Stomach (tissue), 8 donors: ENCODE measurements at regions not wholly inside any gene's neighbourhood (a gene's known extent, or its start where the extent isn't known, plus 50 kb on each side); places are given as distances from the start of the nearest gene placed in this dataset.

Experiments used
- DNase-seq, 2 donors: peaks; one replicate each; pipeline versions ENCODE4 v3.0.0 to v3.0.0-alpha.2; 2013 to 2019
- H3K27ac ChIP-seq, 5 donors: fragments of 200-600 bp in 4 of 5; sonication (generic) in 4 of 5; one replicate each; pipeline ENCODE4 v1.5.1; 2013 to 2019; ENCODE audit warnings: mild to moderate bottlenecking in 1 of 5, moderate library complexity in 1 of 5
- H3K27me3 ChIP-seq, 3 donors: fragments of 200-600 bp; sonication (generic); one replicate each; pipeline ENCODE4 v1.5.1; 2017 to 2019; ENCODE audit warnings: mixed run types in 1 of 3
- H3K36me3 ChIP-seq, 4 donors: fragments of 200-600 bp; sonication (generic); 1 replicate in 3 of 4; 2 replicates in 1 of 4; pipeline ENCODE4 v1.5.1; 2016 to 2019
- H3K4me1 ChIP-seq, 4 donors: fragments of 200-600 bp; sonication (generic); one replicate each; pipeline ENCODE4 v1.5.1; 2016 to 2019
- H3K4me3 ChIP-seq, 4 donors: fragments of 200-600 bp; sonication (generic) in 3 of 4; one replicate each; pipeline ENCODE4 v1.5.1; 2016 to 2019; ENCODE audit warnings: mild to moderate bottlenecking in 1 of 4
- H3K9me3 ChIP-seq, 4 donors: fragments of 200-600 bp; sonication (generic); one replicate each; pipeline ENCODE4 v1.5.1; 2016 to 2019
- EP300 ChIP-seq: sonication (generic); formaldehyde crosslinking; IDR thresholded peaks from one replicate; pipeline ENCODE4 v1.6.1; 2017; ENCODE audit warnings: antibody characterized with exemption
- POLR2A ChIP-seq, 4 donors: fragments of 450-650 bp; IDR thresholded peaks; one replicate each; pipeline ENCODE4 v1.6.1; 2016; ENCODE audit warnings: antibody characterized with exemption in 4 of 4, control low read depth in 2 of 4, mild to moderate bottlenecking in 1 of 4, moderate library complexity in 1 of 4
- POLR2AphosphoS5 ChIP-seq, 3 donors: sonication (generic); formaldehyde crosslinking; IDR thresholded peaks; one replicate each; pipeline ENCODE4 v1.6.1; 2016; ENCODE audit warnings: antibody characterized with exemption in 3 of 3
- WGBS, 5 donors: extraction: QIAGEN DNeasy Blood & Tissue Kit in 3 of 5; methylation state at CpG; one replicate each; pipeline versions ENCODE4 v1.1.5 to v1.1.7; 2013 to 2018; 5-methylcytosine and 5-hydroxymethylcytosine counted together
- intact Hi-C: fragments of 100-400 bp; cut with DNase I; formaldehyde crosslinking; loops from one replicate; pipeline ENCODE4 v1.15.1; 2023; ENCODE audit warnings: low total_unique reads
- TF ChIP-seq, protein P1 (sequence below), 7 experiments: fragments of 450-650 bp in 4 of 7; fragments of 200-600 bp in 3 of 7; sonication (generic) in 3 of 7; IDR thresholded peaks; one replicate each; pipeline ENCODE4 v1.5.1; 2016 to 2019; ENCODE audit warnings: antibody characterized with exemption in 7 of 7, control low read depth in 2 of 7, mild to moderate bottlenecking in 1 of 7
- donor health status: healthy with polysubstance abuse.
- donor health status: Bipolar disorder and iron deficiency.
- donor health status: healthy.

DNA sequence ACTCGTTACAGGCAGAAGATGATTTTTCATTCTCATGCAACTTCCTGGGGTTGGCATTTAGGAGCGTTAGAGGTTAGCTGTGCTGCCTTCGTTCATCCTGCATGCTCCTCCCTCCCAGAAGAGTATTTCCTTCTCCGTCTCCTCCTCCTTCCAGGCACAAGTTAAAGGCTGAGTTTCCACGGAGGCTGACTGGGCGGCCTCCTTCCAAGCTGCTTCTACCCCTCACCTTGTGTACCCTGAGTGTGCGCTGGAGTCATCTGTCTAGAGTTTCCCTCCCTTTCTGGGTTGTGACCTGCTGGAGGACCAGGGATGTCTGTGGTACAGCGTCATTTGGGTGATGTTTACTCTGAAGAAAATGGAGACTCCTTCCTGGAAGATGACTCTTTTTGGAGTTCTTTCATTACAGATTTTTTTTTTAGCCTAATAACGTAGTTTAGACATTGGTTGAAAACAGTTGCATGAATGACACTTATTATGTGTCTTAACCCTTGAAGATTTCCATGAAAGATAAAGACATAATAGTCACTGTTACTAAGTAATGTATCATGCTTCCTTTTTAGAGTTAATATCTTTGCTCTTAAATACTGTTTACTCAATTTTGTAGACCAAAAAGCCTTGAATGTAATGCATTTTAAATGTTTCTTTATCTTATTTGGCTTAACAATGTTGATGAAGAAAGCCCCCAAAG, 146.9 kb downstream of the TENT4A start:
- intact Hi-C loops, result no loop called here
- Histone ChIP-seq H3K27me3 (no peaks in the 10 kb centered on the region), H3K4me3 (no peak overlapping the region), H3K9me3 (peaks cover 0 to 19% (median 10%) of the 10 kb centered on the region in 4 donors), H3K27ac (no peak overlapping the region), H3K36me3 (no peaks in the 10 kb centered on the region), H3K4me1 (no peaks in the 10 kb centered on the region)
- WGBS, 5 donors, result 81 to 86% (median 83%) methylated on average over 9 of the region's 9 CpGs
- TF ChIP-seq POLR2AphosphoS5 (IDR thresholded peaks at IDR 0.05) (no peak), POLR2A (IDR thresholded peaks at IDR 0.05) (no peak), EP300 (no peak)
- TF ChIP-seq, protein P1, sequence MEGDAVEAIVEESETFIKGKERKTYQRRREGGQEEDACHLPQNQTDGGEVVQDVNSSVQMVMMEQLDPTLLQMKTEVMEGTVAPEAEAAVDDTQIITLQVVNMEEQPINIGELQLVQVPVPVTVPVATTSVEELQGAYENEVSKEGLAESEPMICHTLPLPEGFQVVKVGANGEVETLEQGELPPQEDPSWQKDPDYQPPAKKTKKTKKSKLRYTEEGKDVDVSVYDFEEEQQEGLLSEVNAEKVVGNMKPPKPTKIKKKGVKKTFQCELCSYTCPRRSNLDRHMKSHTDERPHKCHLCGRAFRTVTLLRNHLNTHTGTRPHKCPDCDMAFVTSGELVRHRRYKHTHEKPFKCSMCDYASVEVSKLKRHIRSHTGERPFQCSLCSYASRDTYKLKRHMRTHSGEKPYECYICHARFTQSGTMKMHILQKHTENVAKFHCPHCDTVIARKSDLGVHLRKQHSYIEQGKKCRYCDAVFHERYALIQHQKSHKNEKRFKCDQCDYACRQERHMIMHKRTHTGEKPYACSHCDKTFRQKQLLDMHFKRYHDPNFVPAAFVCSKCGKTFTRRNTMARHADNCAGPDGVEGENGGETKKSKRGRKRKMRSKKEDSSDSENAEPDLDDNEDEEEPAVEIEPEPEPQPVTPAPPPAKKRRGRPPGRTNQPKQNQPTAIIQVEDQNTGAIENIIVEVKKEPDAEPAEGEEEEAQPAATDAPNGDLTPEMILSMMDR (IDR thresholded peaks at IDR 0.05), result no peak
- no peak for DNase-seq

DNA sequence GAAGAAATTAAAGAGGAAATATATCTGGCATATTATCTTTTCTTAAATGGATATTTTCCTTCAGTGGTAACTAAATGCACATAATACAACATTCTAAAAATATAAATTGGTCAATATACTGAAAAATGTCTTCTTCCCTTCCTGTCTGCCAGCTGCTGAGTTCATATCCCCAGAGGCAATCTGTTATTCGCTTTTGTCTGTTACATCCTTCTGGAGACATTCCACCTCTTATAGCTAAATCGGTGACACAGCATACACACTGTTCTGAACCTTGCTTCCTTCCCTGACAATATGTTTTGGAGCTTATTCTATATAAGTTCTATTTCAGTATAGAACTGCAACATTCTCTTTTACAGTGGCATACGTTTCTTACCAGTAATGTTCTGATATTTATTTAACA, 147.8 kb downstream of the TENT4A start:
- TF ChIP-seq, protein P1 (IDR thresholded peaks at IDR 0.05), result no peak
- TF ChIP-seq EP300 (no peak), POLR2A (IDR thresholded peaks at IDR 0.05) (no peak), POLR2AphosphoS5 (IDR thresholded peaks at IDR 0.05) (no peak)
- H3K27me3 ChIP-seq, result no peaks in the 10 kb centered on the region
- 74 to 83% (median 81%) methylated on average over 3 of the region's 3 CpGs for WGBS, 5 donors
- H3K4me1 ChIP-seq, result no peaks in the 10 kb centered on the region
- no peak overlapping the region for H3K27ac ChIP-seq
- no peaks in the 10 kb centered on the region for H3K36me3 ChIP-seq
- H3K4me3 ChIP-seq, result no peak overlapping the region
- peaks cover 0 to 19% (median 10%) of the 10 kb centered on the region in 4 donors for H3K9me3 ChIP-seq
- no peak for DNase-seq
- intact Hi-C loops, result no loop called here

DNA sequence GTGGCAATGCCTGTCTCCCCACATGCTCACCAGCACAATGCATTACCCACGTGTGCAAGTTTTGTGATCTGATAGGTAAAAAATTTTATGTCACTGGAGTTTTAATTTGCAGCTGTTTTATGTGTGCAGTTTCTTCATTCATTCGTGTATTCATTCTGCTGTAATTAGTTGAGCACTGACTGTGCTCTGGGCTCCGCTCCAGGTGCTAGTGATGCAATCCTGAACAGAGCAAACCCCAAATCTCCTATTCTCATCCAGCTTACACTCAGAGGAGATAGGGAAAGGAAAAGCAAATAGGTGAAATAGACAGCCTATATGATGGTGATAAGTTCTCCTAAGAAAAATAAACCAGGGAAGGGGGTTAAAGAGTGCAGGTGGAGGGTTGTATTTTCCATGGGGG, 148.4 kb downstream of the TENT4A start:
- H3K4me3 ChIP-seq, result no peak overlapping the region
- H3K36me3 ChIP-seq, result no peaks in the 10 kb centered on the region
- WGBS, 5 donors, result 79 to 85% (median 83%) methylated on average over 3 of the region's 3 CpGs
- intact Hi-C loops, result no loop called here
- no peaks in the 10 kb centered on the region for H3K27me3 ChIP-seq
- peaks cover 0 to 19% (median 10%) of the 10 kb centered on the region in 4 donors for H3K9me3 ChIP-seq
- DNase-seq, result no peak
- H3K27ac ChIP-seq, result no peak overlapping the region
- no peaks in the 10 kb centered on the region for H3K4me1 ChIP-seq
- TF ChIP-seq POLR2A (IDR thresholded peaks at IDR 0.05) (no peak), POLR2AphosphoS5 (IDR thresholded peaks at IDR 0.05) (no peak), EP300 (no peak)
- TF ChIP-seq, protein P1 (IDR thresholded peaks at IDR 0.05), result no peak

DNA sequence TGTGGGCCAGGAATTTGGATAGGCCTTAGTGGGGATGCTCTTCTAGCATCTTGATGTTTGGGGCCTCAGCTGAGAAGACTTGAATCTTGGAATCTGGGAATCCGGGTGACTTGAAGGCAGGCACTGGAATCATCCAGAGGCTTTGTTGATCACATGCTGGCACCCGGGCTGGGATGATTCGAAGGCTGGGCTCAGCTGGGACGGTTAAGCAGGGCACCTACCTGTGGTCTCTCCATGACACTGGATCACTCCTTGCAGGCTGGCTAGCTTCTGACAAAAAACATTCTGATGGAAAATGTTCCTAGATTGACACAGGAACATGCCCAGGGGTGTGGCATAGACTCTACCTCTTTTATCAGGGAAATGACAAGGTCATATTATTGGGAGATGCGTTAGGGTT, 149.1 kb downstream of the TENT4A start:
- Histone ChIP-seq H3K9me3 (peaks cover 0 to 19% (median 10%) of the 10 kb centered on the region in 4 donors), H3K27me3 (no peaks in the 10 kb centered on the region), H3K4me3 (no peak overlapping the region), H3K27ac (no peak overlapping the region), H3K4me1 (no peaks in the 10 kb centered on the region), H3K36me3 (no peaks in the 10 kb centered on the region)
- DNase-seq, result no peak
- 83 to 98% (median 88%) methylated on average over 4 to 5 of the region's 5 CpGs for WGBS, 5 donors
- TF ChIP-seq, protein P1 (IDR thresholded peaks at IDR 0.05), result no peak
- no peak for TF ChIP-seq EP300
- intact Hi-C loops, result no loop called here
